T-cell (primary cell): ENCODE measurements at regions not wholly inside any gene's neighbourhood (a gene's known extent, or its start where the extent isn't known, plus 50 kb on each side); places are given as distances from the start of the nearest gene placed in this dataset.

Experiments
- ATAC-seq, 4 experiments: fragments of 200-7000 bp in 3 of 4; fragments of 150-1000 bp in 1 of 4; cut with Tn5 transposase; replicated peaks in 1 of 4; 1 replicate in 3 of 4; 2 replicates in 1 of 4; pipeline ENCODE4 v1.10.0; 2021; ENCODE audit warnings: moderate library complexity in 3 of 4, mild to moderate bottlenecking in 2 of 4, moderate number of reproducible peaks in 1 of 4
- CTCF ChIA-PET, 2 donors: fragments of 300-600 bp; sonication (Branson Sonifier 250); formaldehyde crosslinking; loops; one replicate each; lab custom pipeline; 2022; ENCODE audit warnings: antibody characterized with exemption in 2 of 2; lab: Charles Lee
- POLR2A ChIA-PET, 2 donors: fragments of 300-600 bp; sonication (Branson Sonifier 250); formaldehyde crosslinking; loops; one replicate each; lab custom pipeline; 2022; ENCODE audit warnings: antibody characterized with exemption in 2 of 2; lab: Charles Lee
- DNase-seq, 35 experiments: peaks; one replicate each; pipeline versions ENCODE4 v3.0.0 to v3.0.0-alpha.2; 2013 to 2023
- H3K27ac ChIP-seq: one replicate; pipeline ENCODE4 v1.5.1; 2013; ENCODE audit warnings: low read length
- H3K27me3 ChIP-seq, 2 experiments: replicated peaks in 1 of 2; 1 replicate in 1 of 2; 2 replicates in 1 of 2; pipeline versions ENCODE4 v1.6.1 to v1.7.0; 2013; ENCODE audit warnings: low read length in 1 of 2, mixed read lengths in 1 of 2; ENCODE audit not compliant: control insufficient read depth in 2 of 2, insufficient read depth in 2 of 2; ENCODE audit errors: extremely low read depth in 1 of 2
- H3K36me3 ChIP-seq, 2 donors: 1 replicate in 1 of 2; 2 replicates in 1 of 2; pipeline versions ENCODE4 v1.6.1 to v1.7.0; 2013; ENCODE audit warnings: low read length in 1 of 2; ENCODE audit not compliant: control insufficient read depth in 2 of 2, insufficient read depth in 1 of 2; ENCODE audit errors: extremely low read depth in 1 of 2
- H3K4me1 ChIP-seq, 2 experiments: 1 replicate in 1 of 2; 2 replicates in 1 of 2; pipeline versions ENCODE4 v1.6.1 to v1.7.0; 2013; ENCODE audit warnings: low read length in 2 of 2, mixed read lengths in 1 of 2; ENCODE audit not compliant: insufficient read depth in 2 of 2, control insufficient read depth in 1 of 2; ENCODE audit errors: extremely low read depth in 1 of 2
- H3K4me3 ChIP-seq, 2 donors: 1 replicate in 1 of 2; 2 replicates in 1 of 2; pipeline versions ENCODE4 v1.5.1 to v1.7.0; 2013; ENCODE audit warnings: mild to moderate bottlenecking in 2 of 2, low read length in 1 of 2, moderate library complexity in 1 of 2; ENCODE audit not compliant: control insufficient read depth in 1 of 2; ENCODE audit errors: extremely low read depth in 1 of 2
- H3K9me3 ChIP-seq: 2 replicates; pipeline ENCODE4 v1.7.0; 2013
- H3K27ac Mint-ChIP-seq, 2 donors: one replicate each; pipeline ENCODE4 v1.8.0; 2020 to 2021; ENCODE audit warnings: mild to moderate bottlenecking in 2 of 2, mixed read lengths in 2 of 2
- H3K27me3 Mint-ChIP-seq, 2 donors: one replicate each; pipeline ENCODE4 v1.8.0; 2021 to 2022; ENCODE audit warnings: mixed read lengths in 2 of 2
- H3K36me3 Mint-ChIP-seq: one replicate; pipeline ENCODE4 v1.8.0; 2021; ENCODE audit warnings: mixed read lengths
- H3K4me1 Mint-ChIP-seq, 3 donors: one replicate each; pipeline ENCODE4 v1.8.0; 2020 to 2022; ENCODE audit warnings: mixed read lengths in 3 of 3, mild to moderate bottlenecking in 1 of 3
- H3K4me3 Mint-ChIP-seq, 3 donors: one replicate each; pipeline ENCODE4 v1.8.0; 2020 to 2022; ENCODE audit warnings: mild to moderate bottlenecking in 3 of 3, mixed read lengths in 3 of 3, moderate library complexity in 3 of 3
- H3K9me3 Mint-ChIP-seq, 3 donors: one replicate each; pipeline ENCODE4 v1.8.0; 2020 to 2022; ENCODE audit warnings: mixed read lengths in 3 of 3
- WGBS: methylation state at CpG from one replicate; pipeline ENCODE4 v1.1.5; 2013; ENCODE audit warnings: missing lambda C conversion rate; ENCODE audit not compliant: insufficient coverage; 5-methylcytosine and 5-hydroxymethylcytosine counted together

DNA sequence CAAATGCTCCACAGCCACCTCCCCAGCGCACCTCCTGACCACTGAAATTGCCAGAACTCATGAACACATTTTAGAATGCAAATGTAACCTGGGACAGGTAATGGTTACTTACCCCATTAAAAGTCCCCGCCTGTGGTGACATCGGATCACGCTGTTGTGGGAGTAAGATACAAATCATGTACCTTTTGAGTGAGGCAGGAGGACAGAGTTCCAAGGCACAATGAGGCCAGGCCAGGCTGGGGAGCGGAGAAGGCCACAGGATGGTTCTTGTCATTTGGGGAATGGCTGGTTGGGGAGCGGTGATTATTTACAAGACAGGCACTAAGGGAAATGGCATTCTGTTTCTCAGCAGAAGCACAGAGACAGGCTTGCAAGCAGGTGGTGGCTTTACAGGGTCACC lies 490.0 kb downstream of the EDEM1 start:
- ATAC-seq (no peak), DNase-seq (no peak)
- H3K4me3 Mint-ChIP-seq = no peak overlapping the region
- no peaks in the 10 kb centered on the region for H3K36me3 Mint-ChIP-seq
- H3K27me3 ChIP-seq = no peaks in the 10 kb centered on the region
- no peak overlapping the region for H3K27ac ChIP-seq
- H3K9me3 Mint-ChIP-seq = peaks cover 4 to 20% (median 17%) of the 10 kb centered on the region in 3 donors
- ChIA-PET CTCF (no interaction called here), POLR2A (no interaction called here)
- H3K4me1 ChIP-seq = no peaks in the 10 kb centered on the region
- H3K4me1 Mint-ChIP-seq = no peaks in the 10 kb centered on the region
- no peaks in the 10 kb centered on the region for H3K36me3 ChIP-seq
- H3K27me3 Mint-ChIP-seq = no peaks in the 10 kb centered on the region
- H3K4me3 ChIP-seq = no peak overlapping the region
- no peaks in the 10 kb centered on the region for H3K9me3 ChIP-seq
- H3K27ac Mint-ChIP-seq = no peak overlapping the region
- WGBS = 84% methylated on average over 5 of the region's 6 CpGs

DNA sequence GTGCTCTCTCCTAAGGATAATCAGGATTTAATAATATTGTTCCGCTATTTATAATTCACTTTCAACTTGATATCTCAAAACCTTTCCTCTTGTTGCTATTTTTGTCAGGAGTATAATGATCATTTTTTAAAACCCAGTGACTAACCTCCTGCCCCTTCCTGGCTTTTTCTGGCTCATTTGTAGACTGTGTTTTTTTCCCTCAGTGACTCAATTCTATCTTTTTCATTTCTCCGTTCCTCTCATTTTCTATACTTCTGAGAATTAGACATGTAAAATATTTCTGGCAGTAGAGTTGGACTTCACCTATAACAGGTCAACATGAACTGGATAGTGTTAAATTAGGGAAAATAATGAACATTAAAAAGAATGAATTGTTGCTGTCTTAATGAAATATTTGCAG lies 490.7 kb downstream of the EDEM1 start:
- Histone ChIP-seq H3K36me3 (no peaks in the 10 kb centered on the region), H3K27ac (no peak overlapping the region), H3K27me3 (no peaks in the 10 kb centered on the region), H3K4me1 (no peaks in the 10 kb centered on the region), H3K9me3 (no peaks in the 10 kb centered on the region), H3K4me3 (no peak overlapping the region)
- ATAC-seq (no peak), DNase-seq (no peak)
- H3K36me3 Mint-ChIP-seq = no peaks in the 10 kb centered on the region
- H3K4me3 Mint-ChIP-seq = no peak overlapping the region
- ChIA-PET CTCF (no interaction called here), POLR2A (no interaction called here)
- H3K27ac Mint-ChIP-seq = no peak overlapping the region
- no peaks in the 10 kb centered on the region for H3K27me3 Mint-ChIP-seq
- peaks cover 4 to 20% (median 17%) of the 10 kb centered on the region in 3 donors for H3K9me3 Mint-ChIP-seq
- no peaks in the 10 kb centered on the region for H3K4me1 Mint-ChIP-seq
- WGBS = no CpG with 5 or more reads among the region's 2 CpGs

- ChIA-PET CTCF (no interaction called here), POLR2A (no interaction called here)
- Histone ChIP-seq H3K27me3 (no peaks in the 10 kb centered on the region), H3K9me3 (no peaks in the 10 kb centered on the region), H3K27ac (no peak overlapping the region), H3K4me1 (no peaks in the 10 kb centered on the region), H3K4me3 (no peak overlapping the region), H3K36me3 (no peaks in the 10 kb centered on the region)
- Mint-ChIP-seq H3K4me1 (no peaks in the 10 kb centered on the region), H3K4me3 (no peak overlapping the region), H3K9me3 (peaks cover 4 to 20% (median 17%) of the 10 kb centered on the region in 3 donors), H3K36me3 (no peaks in the 10 kb centered on the region), H3K27me3 (no peaks in the 10 kb centered on the region), H3K27ac (no peak overlapping the region)
- no peak for ATAC-seq
- WGBS = no CpG with 5 or more reads among the region's 5 CpGs
- no peak for DNase-seq
Measured at GRCh38 chr3:5678844-5679243, 491.3 kb downstream of the EDEM1 start.

DNA sequence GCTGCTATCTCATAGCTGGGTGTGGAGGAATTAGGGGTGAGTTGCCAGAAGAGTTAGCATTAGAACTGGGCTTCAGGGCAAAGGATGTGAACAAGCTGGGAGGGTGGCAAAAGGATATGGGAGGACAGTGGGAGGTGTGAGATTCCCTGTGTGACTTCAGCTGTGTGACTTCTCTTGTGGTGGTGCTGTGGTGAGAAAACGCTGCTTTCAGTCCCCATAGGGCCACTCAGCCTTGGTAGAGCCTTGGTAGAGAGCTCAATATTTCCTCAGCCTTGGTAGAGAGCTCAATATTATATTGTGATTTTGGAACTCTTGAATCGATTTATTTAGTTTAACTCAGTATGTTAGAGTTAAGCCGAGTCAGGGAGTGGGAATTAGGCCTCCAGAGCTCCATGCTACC lies 499.7 kb downstream of the EDEM1 start:
- no peaks in the 10 kb centered on the region for H3K4me1 ChIP-seq
- POLR2A ChIA-PET = no interaction called here
- no peaks in the 10 kb centered on the region for H3K27me3 Mint-ChIP-seq
- 56% methylated on average over 1 of the region's 3 CpGs for WGBS
- no peaks in the 10 kb centered on the region for H3K9me3 ChIP-seq
- H3K27ac Mint-ChIP-seq = no peak overlapping the region
- no peak overlapping the region for H3K4me3 ChIP-seq
- no peaks in the 10 kb centered on the region for H3K27me3 ChIP-seq
- H3K4me3 Mint-ChIP-seq = no peak overlapping the region
- no peaks in the 10 kb centered on the region for H3K4me1 Mint-ChIP-seq
- CTCF ChIA-PET = no interaction called here
- peaks cover 11 to 37% (median 15%) of the 10 kb centered on the region in 3 donors for H3K9me3 Mint-ChIP-seq
- ATAC-seq = no peak
- no peaks in the 10 kb centered on the region for H3K36me3 Mint-ChIP-seq
- no peak overlapping the region for H3K27ac ChIP-seq
- no peaks in the 10 kb centered on the region for H3K36me3 ChIP-seq
- no peak for DNase-seq

DNA sequence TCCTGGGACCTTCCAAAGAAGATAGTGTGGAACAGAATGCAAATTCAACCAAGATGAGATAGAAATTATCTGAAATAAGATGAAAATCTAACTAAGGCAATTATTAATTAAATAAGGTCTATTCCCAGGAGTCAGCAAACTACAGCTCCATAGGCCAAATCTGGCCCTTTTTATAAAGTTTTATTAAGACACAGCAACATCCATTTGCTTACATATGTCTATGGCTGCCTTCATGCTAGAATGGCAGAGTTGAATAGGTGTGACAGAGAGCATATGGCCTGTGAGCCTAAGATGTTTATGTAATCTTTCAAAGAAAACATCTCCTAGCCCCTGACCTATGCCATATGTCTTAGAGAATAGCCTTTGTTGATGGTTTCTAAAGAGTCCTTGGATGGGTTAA lies 503.0 kb downstream of the EDEM1 start:
- Mint-ChIP-seq H3K27me3 (no peaks in the 10 kb centered on the region), H3K36me3 (no peaks in the 10 kb centered on the region), H3K4me1 (no peaks in the 10 kb centered on the region), H3K9me3 (peaks cover 11 to 47% (median 15%) of the 10 kb centered on the region in 3 donors), H3K4me3 (no peak overlapping the region), H3K27ac (no peak overlapping the region)
- POLR2A ChIA-PET = no interaction called here
- ATAC-seq (no peak), DNase-seq (no peak)
- Histone ChIP-seq H3K27me3 (no peaks in the 10 kb centered on the region), H3K4me1 (no peaks in the 10 kb centered on the region), H3K9me3 (no peaks in the 10 kb centered on the region), H3K36me3 (no peaks in the 10 kb centered on the region), H3K4me3 (no peak overlapping the region), H3K27ac (no peak overlapping the region)
- CTCF ChIA-PET = no interaction called here

GRCh38 chr3:5690904-5691532 lies 503.5 kb downstream of the EDEM1 start:
- Mint-ChIP-seq H3K9me3 (peaks cover 7 to 43% (median 15%) of the 10 kb centered on the region in 3 donors), H3K4me3 (no peak overlapping the region), H3K36me3 (no peaks in the 10 kb centered on the region), H3K27me3 (no peaks in the 10 kb centered on the region), H3K4me1 (no peaks in the 10 kb centered on the region), H3K27ac (no peak overlapping the region)
- Histone ChIP-seq H3K36me3 (no peaks in the 10 kb centered on the region), H3K4me1 (no peaks in the 10 kb centered on the region), H3K4me3 (no peak overlapping the region), H3K27me3 (no peaks in the 10 kb centered on the region), H3K27ac (no peak overlapping the region), H3K9me3 (no peaks in the 10 kb centered on the region)
- ChIA-PET POLR2A (no interaction called here), CTCF (no interaction called here)
- DNase-seq = no peak
- ATAC-seq = no peak
- WGBS = 56% methylated on average over 2 of the region's 3 CpGs

DNA sequence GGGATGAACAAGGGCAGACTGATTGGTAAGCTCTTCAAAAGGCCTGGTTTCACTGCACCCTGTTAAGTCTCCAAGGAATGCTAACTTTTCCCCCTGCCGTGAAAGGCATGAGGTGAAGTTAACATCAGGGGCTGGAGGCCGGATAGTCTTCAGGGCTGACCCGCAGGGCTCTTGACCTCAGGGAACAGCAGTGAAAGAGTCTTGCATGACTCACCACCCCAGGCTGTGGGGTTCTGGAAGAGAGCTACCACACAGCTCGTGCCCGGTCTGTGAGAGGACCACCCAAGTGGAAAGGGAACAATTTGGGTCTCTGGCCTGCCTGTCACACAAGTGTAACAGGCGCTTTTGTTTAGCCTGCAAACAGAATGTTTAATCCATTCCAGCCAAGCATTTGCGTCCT lies 504.9 kb downstream of the EDEM1 start:
- ATAC-seq (no peak), DNase-seq (no peak)
- Histone ChIP-seq H3K4me3 (no peak overlapping the region), H3K27me3 (no peaks in the 10 kb centered on the region), H3K9me3 (no peaks in the 10 kb centered on the region), H3K4me1 (no peaks in the 10 kb centered on the region), H3K36me3 (no peaks in the 10 kb centered on the region), H3K27ac (no peak overlapping the region)
- ChIA-PET POLR2A (no interaction called here), CTCF (no interaction called here)
- peaks cover 7 to 36% (median 15%) of the 10 kb centered on the region in 3 donors for H3K9me3 Mint-ChIP-seq
- no peaks in the 10 kb centered on the region for H3K4me1 Mint-ChIP-seq
- H3K36me3 Mint-ChIP-seq = no peaks in the 10 kb centered on the region
- no peak overlapping the region for H3K4me3 Mint-ChIP-seq
- WGBS = 86% methylated on average over 5 of the region's 7 CpGs
- H3K27ac Mint-ChIP-seq = no peak overlapping the region
- H3K27me3 Mint-ChIP-seq = no peaks in the 10 kb centered on the region
